ENCODE measurements at regions not wholly inside any gene's neighbourhood (a gene's known extent, or its start where the extent isn't known, plus 50 kb on each side); places are given as distances from the start of the nearest gene placed in this dataset.

- H3K27me3 Mint-ChIP-seq (ENCODE audit: insufficient read depth, unreplicated experiment), result no peaks in the 10 kb centered on the region
- H3K4me1 Mint-ChIP-seq (ENCODE audit: insufficient read depth, unreplicated experiment), result peaks cover 12% of the 10 kb centered on the region
- ChIA-PET CTCF (interaction anchor here (0.6 to 3.3 kb wide), 21 partner anchors 9 to 472 kb away, joined by 3 to 34 read pairs (median 4); no protein-coding TSS in a partner anchor), POLR2A (interaction anchor here (0.7 to 1.2 kb wide), 5 partner anchors 18 to 225 kb away, joined by 3 to 4 read pairs (median 3); no protein-coding TSS in a partner anchor)
- no peak overlapping the region for H3K27ac Mint-ChIP-seq (ENCODE audit: low read depth, unreplicated experiment)
- no peaks in the 10 kb centered on the region for H3K9me3 Mint-ChIP-seq (ENCODE audit: unreplicated experiment)
- intact Hi-C loops (cut with micrococcal nuclease), result loop anchor here (1.0 to 2.0 kb wide), 2 partner anchors 85 to 225 kb away; partner anchors contain the start of gene C21orf91
- no peaks in the 10 kb centered on the region for H3K36me3 Mint-ChIP-seq (ENCODE audit: insufficient read depth, unreplicated experiment)
- BruUV-seq (replicated peaks), result no TSS peak
- no peak for DNase-seq (ENCODE audit: unreplicated experiment)
- TF ChIP-seq, protein P1, sequence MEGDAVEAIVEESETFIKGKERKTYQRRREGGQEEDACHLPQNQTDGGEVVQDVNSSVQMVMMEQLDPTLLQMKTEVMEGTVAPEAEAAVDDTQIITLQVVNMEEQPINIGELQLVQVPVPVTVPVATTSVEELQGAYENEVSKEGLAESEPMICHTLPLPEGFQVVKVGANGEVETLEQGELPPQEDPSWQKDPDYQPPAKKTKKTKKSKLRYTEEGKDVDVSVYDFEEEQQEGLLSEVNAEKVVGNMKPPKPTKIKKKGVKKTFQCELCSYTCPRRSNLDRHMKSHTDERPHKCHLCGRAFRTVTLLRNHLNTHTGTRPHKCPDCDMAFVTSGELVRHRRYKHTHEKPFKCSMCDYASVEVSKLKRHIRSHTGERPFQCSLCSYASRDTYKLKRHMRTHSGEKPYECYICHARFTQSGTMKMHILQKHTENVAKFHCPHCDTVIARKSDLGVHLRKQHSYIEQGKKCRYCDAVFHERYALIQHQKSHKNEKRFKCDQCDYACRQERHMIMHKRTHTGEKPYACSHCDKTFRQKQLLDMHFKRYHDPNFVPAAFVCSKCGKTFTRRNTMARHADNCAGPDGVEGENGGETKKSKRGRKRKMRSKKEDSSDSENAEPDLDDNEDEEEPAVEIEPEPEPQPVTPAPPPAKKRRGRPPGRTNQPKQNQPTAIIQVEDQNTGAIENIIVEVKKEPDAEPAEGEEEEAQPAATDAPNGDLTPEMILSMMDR (IDR thresholded peaks at IDR 0.05; ENCODE audit: unreplicated experiment), result no peak
- no peak overlapping the region for H3K4me3 Mint-ChIP-seq (ENCODE audit: unreplicated experiment)
Measured at GRCh38 chr21:17903929-17904639, 84.9 kb upstream of the C21orf91 start.

GRCh38 chr21:17903029-17903806 lies 84.1 kb upstream of the C21orf91 start:
- no TSS peak for BruUV-seq (replicated peaks)
- no peaks in the 10 kb centered on the region for H3K9me3 Mint-ChIP-seq (ENCODE audit: unreplicated experiment)
- H3K4me1 Mint-ChIP-seq (ENCODE audit: insufficient read depth, unreplicated experiment), result peaks cover 12% of the 10 kb centered on the region
- H3K4me3 Mint-ChIP-seq (ENCODE audit: unreplicated experiment), result no peak overlapping the region
- ChIA-PET POLR2A (interaction anchor here (0.7 to 1.2 kb wide), 5 partner anchors 19 to 225 kb away, joined by 3 to 4 read pairs (median 3); no protein-coding TSS in a partner anchor), CTCF (interaction anchor here (0.7 to 3.3 kb wide), 16 partner anchors 10 to 231 kb away, joined by 3 to 34 read pairs (median 4); no protein-coding TSS in a partner anchor)
- H3K36me3 Mint-ChIP-seq (ENCODE audit: insufficient read depth, unreplicated experiment), result no peaks in the 10 kb centered on the region
- intact Hi-C loops (cut with micrococcal nuclease), result loop anchor here (1.0 to 2.0 kb wide), 2 partner anchors 84 to 224 kb away; partner anchors contain the start of gene C21orf91
- H3K27ac Mint-ChIP-seq (ENCODE audit: low read depth, unreplicated experiment), result no peak overlapping the region
- peak; percentile 45 for DNase-seq (ENCODE audit: unreplicated experiment)
- no peaks in the 10 kb centered on the region for H3K27me3 Mint-ChIP-seq (ENCODE audit: insufficient read depth, unreplicated experiment)
- TF ChIP-seq, protein P1 (IDR thresholded peaks at IDR 0.05; ENCODE audit: unreplicated experiment), result peak; percentile 9

- Mint-ChIP-seq H3K27ac (ENCODE audit: low read depth, unreplicated experiment) (no peak overlapping the region), H3K27me3 (ENCODE audit: insufficient read depth, unreplicated experiment) (no peaks in the 10 kb centered on the region), H3K9me3 (ENCODE audit: unreplicated experiment) (no peaks in the 10 kb centered on the region), H3K4me3 (ENCODE audit: unreplicated experiment) (no peak overlapping the region), H3K4me1 (ENCODE audit: insufficient read depth, unreplicated experiment) (peaks cover 12% of the 10 kb centered on the region), H3K36me3 (ENCODE audit: insufficient read depth, unreplicated experiment) (no peaks in the 10 kb centered on the region)
- TF ChIP-seq, protein P1 (IDR thresholded peaks at IDR 0.05; ENCODE audit: unreplicated experiment), result no peak
- DNase-seq (ENCODE audit: unreplicated experiment), result no peak
- intact Hi-C loops (cut with micrococcal nuclease), result loop anchor here (2.0 kb wide), 1 partner anchor 83 kb away; the partner anchor contains the start of gene C21orf91
- ChIA-PET POLR2A (interaction anchor here (1.5 kb wide), 1 partner anchor 83 kb away, joined by 7 read pairs; the partner anchor contains the start of gene C21orf91), CTCF (interaction anchor here (0.7 to 2.9 kb wide), 11 partner anchors 20 to 235 kb away, joined by 3 to 18 read pairs (median 3); no protein-coding TSS in a partner anchor)
- no TSS peak for BruUV-seq (replicated peaks)
Measured at GRCh38 chr21:17901458-17902079, 82.4 kb upstream of the C21orf91 start.
